ENCODE measurements at regions not wholly inside any gene's neighbourhood (a gene's known extent, or its start where the extent isn't known, plus 50 kb on each side); places are given as distances from the start of the nearest gene placed in this dataset.

GRCh38 chr12:24679126-24679525 lies 269.8 kb downstream of the BCAT1 start:
- intact Hi-C loops (cut with micrococcal nuclease): no loop called here

DNA sequence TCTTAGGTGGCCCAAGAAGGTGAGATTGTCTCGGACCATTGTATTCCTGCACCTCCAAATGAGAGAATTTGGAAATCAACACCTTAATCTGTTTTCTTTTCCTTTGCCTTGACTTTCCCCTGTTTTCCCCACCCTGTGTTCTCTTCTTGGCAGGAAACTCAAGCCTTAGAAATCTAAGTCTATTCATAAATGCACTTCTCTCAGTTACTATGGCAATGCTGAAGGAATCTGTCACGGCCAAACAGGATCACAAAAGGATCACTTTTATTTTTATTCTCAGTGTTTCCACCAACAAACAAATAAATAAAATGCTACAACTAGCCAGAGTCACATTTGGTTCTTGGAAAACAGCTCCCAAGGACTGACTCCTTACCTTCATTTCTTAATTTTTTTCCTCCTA lies 270.5 kb downstream of the BCAT1 start:
- RAD21 ChIA-PET (ENCODE audit: low non-redundant PET in 1 of 2, low total read pairs in 2 of 2, uncharacterized antibody in 2 of 2, unreplicated experiment in 2 of 2): no interaction called here
- CTCF ChIA-PET: no interaction called here
- intact Hi-C loops (cut with micrococcal nuclease): no loop called here
- H3K9me2 ChIP-seq (ENCODE audit: insufficient read depth): no peaks in the 10 kb centered on the region
- no TSS peak for BruUV-seq (replicated peaks)
- H3K4me3 ChIP-seq (replicated peaks in 1 of 2; ENCODE audit: low read depth in 1 of 2, low read length in 2 of 2): no peak overlapping the region
- TF ChIP-seq, protein P1, sequence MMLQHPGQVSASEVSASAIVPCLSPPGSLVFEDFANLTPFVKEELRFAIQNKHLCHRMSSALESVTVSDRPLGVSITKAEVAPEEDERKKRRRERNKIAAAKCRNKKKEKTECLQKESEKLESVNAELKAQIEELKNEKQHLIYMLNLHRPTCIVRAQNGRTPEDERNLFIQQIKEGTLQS (IDR thresholded peaks at IDR 0.05): no peak
- TF ChIP-seq SIN3A (IDR thresholded peaks at IDR 0.05; ENCODE audit: low read depth): no peak
- no peak for TF ChIP-seq CTCF (IDR thresholded peaks at IDR 0.05 in 2 of 3, conservative IDR thresholded peaks at IDR 0.05 in 1 of 3; ENCODE audit: borderline replicate concordance in 1 of 3, insufficient read depth in 1 of 3, low read depth in 2 of 3, low read length in 2 of 3)
- TF ChIP-seq FOSL1 (IDR thresholded peaks at IDR 0.05; ENCODE audit: low read depth): no peak
- no peak for TF ChIP-seq YY1 (IDR thresholded peaks at IDR 0.05; ENCODE audit: extremely low read depth, insufficient replicate concordance, low read depth, low read length)
- H3K27ac ChIP-seq (ENCODE audit: low read depth, low read length): no peak overlapping the region
- H3K9ac ChIP-seq (ENCODE audit: low read length): no peak overlapping the region
- H3K4me1 ChIP-seq (ENCODE audit: control insufficient read depth in 1 of 2, insufficient read depth in 2 of 2, low read length in 2 of 2): no peaks in the 10 kb centered on the region
- POLR2A ChIA-PET: no interaction called here
- H3K36me3 ChIP-seq (ENCODE audit: control insufficient read depth in 1 of 2, insufficient read depth in 2 of 2, low read length in 2 of 2): no peaks in the 10 kb centered on the region
- H4K20me1 ChIP-seq (ENCODE audit: insufficient read depth): no peaks in the 10 kb centered on the region
- H3K9me3 ChIP-seq (ENCODE audit: control insufficient read depth in 1 of 2, insufficient read depth in 1 of 2, low read depth in 1 of 2, low read length in 2 of 2): peaks cover 7 to 9% of the 10 kb centered on the region in 2 experiments; a peak in 2 of 4 replicates
- H3K27me3 ChIP-seq (ENCODE audit: insufficient read depth, low read length): no peaks in the 10 kb centered on the region
- ATAC-seq: no peak
- no peak overlapping the region for H2AFZ ChIP-seq (ENCODE audit: low read depth, low read length, poor library complexity, severe bottlenecking)
- DNase-seq (ENCODE audit: low read depth, low spot score): no peak
- H3K79me2 ChIP-seq (ENCODE audit: insufficient read depth, low read length): no peaks in the 10 kb centered on the region
- H3K4me2 ChIP-seq (ENCODE audit: low read length): no peak overlapping the region

More at GRCh38 chr12:24679126-24679525, 269.8 kb downstream of the BCAT1 start:
- ChIA-PET POLR2A (no interaction called here), RAD21 (ENCODE audit: low non-redundant PET in 1 of 2, low total read pairs in 2 of 2, uncharacterized antibody in 2 of 2, unreplicated experiment in 2 of 2) (no interaction called here), CTCF (no interaction called here)
- H2AFZ ChIP-seq (ENCODE audit: low read depth, low read length, poor library complexity, severe bottlenecking): no peak overlapping the region
- H3K36me3 ChIP-seq (ENCODE audit: control insufficient read depth in 1 of 2, insufficient read depth in 2 of 2, low read length in 2 of 2): no peaks in the 10 kb centered on the region
- no peaks in the 10 kb centered on the region for H3K9me2 ChIP-seq (ENCODE audit: insufficient read depth)
- no peaks in the 10 kb centered on the region for H3K79me2 ChIP-seq (ENCODE audit: insufficient read depth, low read length)
- no peaks in the 10 kb centered on the region for H3K27me3 ChIP-seq (ENCODE audit: insufficient read depth, low read length)
- DNase-seq (ENCODE audit: low read depth, low spot score) (no peak), ATAC-seq (no peak)
- H3K4me2 ChIP-seq (ENCODE audit: low read length): no peak overlapping the region
- H3K27ac ChIP-seq (ENCODE audit: low read depth, low read length): no peak overlapping the region
- no peak overlapping the region for H3K4me3 ChIP-seq (replicated peaks in 1 of 2; ENCODE audit: low read depth in 1 of 2, low read length in 2 of 2)
- BruUV-seq (replicated peaks): no TSS peak
- peaks cover 7 to 9% of the 10 kb centered on the region in 2 experiments; a peak in 2 of 4 replicates for H3K9me3 ChIP-seq (ENCODE audit: control insufficient read depth in 1 of 2, insufficient read depth in 1 of 2, low read depth in 1 of 2, low read length in 2 of 2)
- H4K20me1 ChIP-seq (ENCODE audit: insufficient read depth): no peaks in the 10 kb centered on the region
- no peak overlapping the region for H3K9ac ChIP-seq (ENCODE audit: low read length)
- H3K4me1 ChIP-seq (ENCODE audit: control insufficient read depth in 1 of 2, insufficient read depth in 2 of 2, low read length in 2 of 2): no peaks in the 10 kb centered on the region
- TF ChIP-seq POLR2A (IDR thresholded peaks at IDR 0.05; ENCODE audit: borderline replicate concordance, extremely low read depth, insufficient read depth, insufficient read length): no peak

Measured in HCT116 (cell line).